OCI-LY7 (cell line): ENCODE measurements at regions not wholly inside any gene's neighbourhood (a gene's known extent, or its start where the extent isn't known, plus 50 kb on each side); places are given as distances from the start of the nearest gene placed in this dataset.

Experiments used
- CTCF ChIP-seq: fragments of 200-600 bp; sonication (generic); conservative IDR thresholded peaks from 2 replicates; pipeline ENCODE4 v1.5.1; 2014; ENCODE audit warnings: mild to moderate bottlenecking, antibody characterized with exemption, low read length, moderate library complexity, mixed read lengths
- EZH2phosphoT487 ChIP-seq: fragments of 200-600 bp; sonication (generic); IDR thresholded peaks from 2 replicates; pipeline ENCODE4 v1.6.1; 2018; ENCODE audit warnings: low read depth, borderline replicate concordance, mild to moderate bottlenecking, mixed run types, antibody characterized with exemption, low read length, moderate library complexity, mixed read lengths

DNA sequence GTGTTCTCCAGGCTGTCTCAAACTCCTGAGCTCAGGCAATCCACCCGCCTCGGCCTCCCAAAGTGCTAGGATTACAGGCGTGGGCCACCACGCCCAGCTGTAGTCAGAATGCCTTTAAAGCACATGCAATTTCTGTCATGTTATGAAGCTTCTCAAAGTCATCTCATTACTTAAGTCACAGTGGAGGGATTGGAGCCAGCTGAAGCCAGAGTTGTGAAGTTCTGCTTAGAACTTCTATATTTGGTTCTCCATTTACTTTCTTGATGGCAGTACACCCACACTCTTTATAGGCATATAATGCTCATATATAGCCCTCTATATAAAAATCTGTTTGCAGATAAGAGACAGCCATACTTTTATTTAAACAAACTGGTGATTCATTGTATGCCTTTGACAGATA is 68.8 kb upstream of the CWC22 start:
- no peak for TF ChIP-seq CTCF
- TF ChIP-seq EZH2phosphoT487, result no peak
